ENCODE measurements at regions not wholly inside any gene's neighbourhood (a gene's known extent, or its start where the extent isn't known, plus 50 kb on each side); places are given as distances from the start of the nearest gene placed in this dataset.
A peak's percentile ranks its signal among the peaks of the same experiment; 100 is the strongest.

GRCh38 chr16:16960785-16961184, 510.0 kb downstream of the XYLT1 start:
- Mint-ChIP-seq H3K4me3 (no peak overlapping the region), H3K9me3 (peaks cover 11% of the 10 kb centered on the region), H3K36me3 (no peaks in the 10 kb centered on the region), H3K27me3 (ENCODE audit: low read depth) (no peaks in the 10 kb centered on the region; the same call in 1 of the 2 replicates), H3K27ac (no peak overlapping the region), H3K4me1 (peaks cover 8% of the 10 kb centered on the region; the same call in 1 of the 2 replicates)
- TF ChIP-seq MLX (CRISPR knock-in tag; IDR thresholded peaks at IDR 0.05): no peak
- peak; percentile 69 for ATAC-seq
- peak; percentile 32 for DNase-seq (ENCODE audit: low spot score)
- ChIA-PET POLR2A (no interaction called here), CTCF (interaction anchor here (0.6 to 1.0 kb wide), 3 partner anchors 26 to 65 kb away, joined by 3 to 4 read pairs (median 3); no protein-coding TSS in a partner anchor)

- TF ChIP-seq OVOL2 (CRISPR knock-in tag; IDR thresholded peaks at IDR 0.05; ENCODE audit: borderline replicate concordance) (no peak), JUN (CRISPR knock-in tag; IDR thresholded peaks at IDR 0.05) (no peak), FOXP4 (CRISPR knock-in tag; IDR thresholded peaks at IDR 0.05) (no peak)
- Mint-ChIP-seq H3K4me1 (no peaks in the 10 kb centered on the region), H3K9me3 (peaks cover 19% of the 10 kb centered on the region), H3K27ac (no peak overlapping the region), H3K27me3 (ENCODE audit: low read depth) (no peaks in the 10 kb centered on the region), H3K36me3 (no peaks in the 10 kb centered on the region), H3K4me3 (no peak overlapping the region)
- no peak for DNase-seq (ENCODE audit: low spot score)
- POLR2A ChIA-PET: no interaction called here
- ATAC-seq: no peak
- CTCF ChIA-PET: no interaction called here
Measured at GRCh38 chr16:16966439-16966838, 504.3 kb downstream of the XYLT1 start.

- DNase-seq (ENCODE audit: low spot score) (no peak), ATAC-seq (no peak)
- CTCF ChIA-PET: no interaction called here
- Mint-ChIP-seq H3K36me3 (no peaks in the 10 kb centered on the region), H3K4me3 (no peak overlapping the region), H3K9me3 (peaks cover 13% of the 10 kb centered on the region), H3K27ac (no peak overlapping the region), H3K4me1 (no peaks in the 10 kb centered on the region), H3K27me3 (ENCODE audit: low read depth) (no peaks in the 10 kb centered on the region)
- POLR2A ChIA-PET: no interaction called here
- TF ChIP-seq USF1 (CRISPR knock-in tag; IDR thresholded peaks at IDR 0.05): no peak
- no peak for TF ChIP-seq NFE2L1 (CRISPR knock-in tag; IDR thresholded peaks at IDR 0.05)
- no peak for TF ChIP-seq ZNF532 (CRISPR knock-in tag; IDR thresholded peaks at IDR 0.05; ENCODE audit: borderline replicate concordance)
- no peak for TF ChIP-seq ZBTB21 (CRISPR knock-in tag; IDR thresholded peaks at IDR 0.05; ENCODE audit: borderline replicate concordance)
- no peak for TF ChIP-seq IRF2 (CRISPR knock-in tag; IDR thresholded peaks at IDR 0.05; ENCODE audit: borderline replicate concordance, low read depth)
- TF ChIP-seq ZNF219 (CRISPR knock-in tag; IDR thresholded peaks at IDR 0.05; ENCODE audit: borderline replicate concordance): no peak
- no peak for TF ChIP-seq GABPB1 (CRISPR knock-in tag; IDR thresholded peaks at IDR 0.05)
- no peak for TF ChIP-seq IRF1 (CRISPR knock-in tag; IDR thresholded peaks at IDR 0.05)
- no peak for TF ChIP-seq FOXJ3 (CRISPR knock-in tag; IDR thresholded peaks at IDR 0.05; ENCODE audit: borderline replicate concordance)
- TF ChIP-seq ZNF263 (CRISPR knock-in tag; IDR thresholded peaks at IDR 0.05; ENCODE audit: low read depth): no peak
- TF ChIP-seq ESRRA (CRISPR knock-in tag; IDR thresholded peaks at IDR 0.05; ENCODE audit: borderline replicate concordance): no peak
- no peak for TF ChIP-seq RORB (CRISPR knock-in tag; IDR thresholded peaks at IDR 0.05)
- no peak for TF ChIP-seq ZNF423 (CRISPR knock-in tag; IDR thresholded peaks at IDR 0.05)
Measured at GRCh38 chr16:16971042-16971441, 499.7 kb downstream of the XYLT1 start.

All from WTC11 (cell line).